MM.1S (cell line): ENCODE measurements at regions not wholly inside any gene's neighbourhood (a gene's known extent, or its start where the extent isn't known, plus 50 kb on each side); places are given as distances from the start of the nearest gene placed in this dataset.

Source experiments
- DNase-seq: peaks from one replicate; pipeline ENCODE4 v3.0.0-alpha.2; 2015
- H2AFZ ChIP-seq: fragments of 300-600 bp; sonication (generic); 2 replicates; pipeline ENCODE4 v1.6.0; 2016; ENCODE audit warnings: antibody characterized with exemption, low read length
- H3F3A ChIP-seq: fragments of 300-600 bp; sonication (generic); 2 replicates; pipeline ENCODE4 v1.6.1; 2016; ENCODE audit warnings: mild to moderate bottlenecking, antibody characterized with exemption, low read length, moderate library complexity, mixed read lengths; ENCODE audit not compliant: insufficient read depth
- H3K27ac ChIP-seq: fragments of 300-600 bp; sonication (generic); 2 replicates; pipeline ENCODE4 v1.5.1; 2016; ENCODE audit warnings: mild to moderate bottlenecking, low read length
- H3K27me3 ChIP-seq: fragments of 300-600 bp; sonication (generic); replicated peaks from 2 replicates; pipeline ENCODE4 v1.6.0; 2016; ENCODE audit warnings: low read length; ENCODE audit not compliant: insufficient read depth
- H3K36me3 ChIP-seq: fragments of 300-600 bp; sonication (generic); replicated peaks from 2 replicates; pipeline ENCODE4 v1.6.1; 2016; ENCODE audit warnings: mild to moderate bottlenecking, low read length, mixed read lengths; ENCODE audit not compliant: insufficient read depth
- H3K4me1 ChIP-seq: fragments of 300-600 bp; sonication (generic); 2 replicates; pipeline ENCODE4 v1.6.1; 2016; ENCODE audit warnings: low read length, mixed read lengths
- H3K4me2 ChIP-seq: fragments of 300-600 bp; sonication (generic); 2 replicates; pipeline ENCODE4 v1.6.0; 2016; ENCODE audit warnings: low read depth, low read length
- H3K4me3 ChIP-seq: fragments of 300-600 bp; sonication (generic); 2 replicates; pipeline ENCODE4 v1.5.1; 2016; ENCODE audit warnings: low read length, mixed read lengths
- H3K79me2 ChIP-seq: fragments of 300-600 bp; sonication (generic); 2 replicates; pipeline ENCODE4 v1.6.1; 2016; ENCODE audit warnings: mixed run types, low read length, mixed read lengths
- H3K9ac ChIP-seq: fragments of 300-600 bp; sonication (generic); 2 replicates; pipeline ENCODE4 v1.6.1; 2016; ENCODE audit warnings: low read length, mixed read lengths
- H3K9me2 ChIP-seq: fragments of 300-600 bp; sonication (generic); replicated peaks from 2 replicates; pipeline ENCODE4 v1.6.1; 2016; ENCODE audit warnings: mild to moderate bottlenecking, low read length, mixed read lengths; ENCODE audit not compliant: insufficient read depth
- H3K9me3 ChIP-seq: fragments of 300-600 bp; sonication (generic); replicated peaks from 2 replicates; pipeline ENCODE4 v1.6.1; 2016; ENCODE audit warnings: mild to moderate bottlenecking, low read length, mixed read lengths; ENCODE audit not compliant: insufficient read depth
- H4K20me1 ChIP-seq: fragments of 300-600 bp; sonication (generic); 2 replicates; pipeline ENCODE4 v1.6.1; 2016; ENCODE audit warnings: mild to moderate bottlenecking, low read length, moderate library complexity, mixed read lengths; ENCODE audit not compliant: insufficient read depth
- CTCF ChIP-seq: fragments of 300-600 bp; sonication (generic); IDR thresholded peaks from 2 replicates; pipeline ENCODE4 v1.5.1; 2016; ENCODE audit warnings: antibody characterized with exemption, low read length, mixed read lengths
- EZH2 ChIP-seq: fragments of 300-600 bp; sonication (generic); optimal IDR thresholded peaks from 2 replicates; pipeline ENCODE3; 2017; ENCODE audit warnings: low read depth, mild to moderate bottlenecking, antibody characterized with exemption, low read length, mixed read lengths
- EZH2phosphoT487 ChIP-seq: fragments of 300-600 bp; sonication (generic); IDR thresholded peaks from 2 replicates; pipeline ENCODE4 v1.6.1; 2018; ENCODE audit warnings: antibody characterized with exemption, low read length

GRCh38 chr1:234775477-234776246 lies 165.7 kb upstream of the IRF2BP2 start:
- H3K36me3 ChIP-seq: no peaks in the 10 kb centered on the region
- H3K27me3 ChIP-seq: peaks cover 43% of the 10 kb centered on the region
- H3K9me2 ChIP-seq: no peaks in the 10 kb centered on the region
- H3K4me2 ChIP-seq: no peak overlapping the region
- H3K27ac ChIP-seq: no peak overlapping the region
- peaks cover 20% of the 10 kb centered on the region for H3F3A ChIP-seq
- no peaks in the 10 kb centered on the region for H3K79me2 ChIP-seq
- H4K20me1 ChIP-seq: no peaks in the 10 kb centered on the region
- no peaks in the 10 kb centered on the region for H3K9me3 ChIP-seq
- H2AFZ ChIP-seq: no peak overlapping the region
- DNase-seq: no peak
- peaks cover 19% of the 10 kb centered on the region for H3K4me1 ChIP-seq
- TF ChIP-seq EZH2phosphoT487 (no peak), CTCF (no peak), EZH2 (no peak)
- no peak overlapping the region for H3K9ac ChIP-seq
- no peak overlapping the region for H3K4me3 ChIP-seq

GRCh38 chr1:234774971-234775370 lies 165.0 kb upstream of the IRF2BP2 start:
- no peak overlapping the region for H3K9ac ChIP-seq
- no peaks in the 10 kb centered on the region for H3K9me2 ChIP-seq
- no peak overlapping the region for H3K27ac ChIP-seq
- H3K4me1 ChIP-seq: peaks cover 22% of the 10 kb centered on the region
- H2AFZ ChIP-seq: no peak overlapping the region
- no peak for DNase-seq
- no peak overlapping the region for H3K4me2 ChIP-seq
- H3K9me3 ChIP-seq: no peaks in the 10 kb centered on the region
- H3K4me3 ChIP-seq: no peak overlapping the region
- peaks cover 20% of the 10 kb centered on the region for H3F3A ChIP-seq
- H4K20me1 ChIP-seq: no peaks in the 10 kb centered on the region
- H3K79me2 ChIP-seq: no peaks in the 10 kb centered on the region
- H3K36me3 ChIP-seq: no peaks in the 10 kb centered on the region
- peaks cover 36% of the 10 kb centered on the region for H3K27me3 ChIP-seq
- TF ChIP-seq CTCF: no peak
- no peak for TF ChIP-seq EZH2phosphoT487
- TF ChIP-seq EZH2: no peak

- H3K9me2 ChIP-seq: no peaks in the 10 kb centered on the region
- H4K20me1 ChIP-seq: no peaks in the 10 kb centered on the region
- no peak overlapping the region for H2AFZ ChIP-seq
- H3K36me3 ChIP-seq: no peaks in the 10 kb centered on the region
- no peak overlapping the region for H3K9ac ChIP-seq
- peaks cover 30% of the 10 kb centered on the region for H3K27me3 ChIP-seq
- no peak overlapping the region for H3K4me3 ChIP-seq
- no peak overlapping the region for H3K4me2 ChIP-seq
- H3K4me1 ChIP-seq: peaks cover 22% of the 10 kb centered on the region
- no peaks in the 10 kb centered on the region for H3K79me2 ChIP-seq
- no peak overlapping the region for H3K27ac ChIP-seq
- DNase-seq: no peak
- peaks cover 20% of the 10 kb centered on the region for H3F3A ChIP-seq
- no peak for TF ChIP-seq EZH2
- no peak for TF ChIP-seq CTCF
- TF ChIP-seq EZH2phosphoT487: no peak
- no peaks in the 10 kb centered on the region for H3K9me3 ChIP-seq
Measured at GRCh38 chr1:234773936-234774677, 164.1 kb upstream of the IRF2BP2 start.
